Type B pancreatic cell (in vitro differentiated cells): ENCODE measurements at regions not wholly inside any gene's neighbourhood (a gene's known extent, or its start where the extent isn't known, plus 50 kb on each side); places are given as distances from the start of the nearest gene placed in this dataset.

Experiments used
- DNase-seq: peaks from one replicate; pipeline ENCODE4 v3.0.0; 2021; ENCODE audit warnings: mixed read lengths; ENCODE audit not compliant: unreplicated experiment; ENCODE audit errors: extremely low spot score
- H3K27ac Mint-ChIP-seq: 2 replicates; pipeline ENCODE4 v1.8.0; 2021; ENCODE audit warnings: mild to moderate bottlenecking, mixed read lengths
- H3K27me3 Mint-ChIP-seq: 2 replicates; pipeline ENCODE4 v1.8.0; 2021; ENCODE audit warnings: mixed read lengths
- H3K36me3 Mint-ChIP-seq: 2 replicates; pipeline ENCODE4 v1.8.0; 2021; ENCODE audit warnings: mixed read lengths
- H3K4me1 Mint-ChIP-seq: one replicate; pipeline ENCODE4 v1.8.0; 2021; ENCODE audit warnings: mixed read lengths; ENCODE audit not compliant: unreplicated experiment
- H3K4me3 Mint-ChIP-seq: 2 replicates; pipeline ENCODE4 v1.8.0; 2021; ENCODE audit warnings: mild to moderate bottlenecking, mixed read lengths
- H3K9me3 Mint-ChIP-seq: 2 replicates; pipeline ENCODE4 v1.8.0; 2021; ENCODE audit warnings: mixed read lengths
- CTCF ChIP-seq: fragments of 200-600 bp; sonication (generic); conservative IDR thresholded peaks from 2 replicates; pipeline ENCODE4 v1.5.0; 2021; ENCODE audit warnings: antibody characterized with exemption, mild to moderate bottlenecking

- no peaks in the 10 kb centered on the region for H3K9me3 Mint-ChIP-seq
- no peak overlapping the region for H3K27ac Mint-ChIP-seq
- H3K27me3 Mint-ChIP-seq: no peaks in the 10 kb centered on the region
- no peaks in the 10 kb centered on the region for H3K36me3 Mint-ChIP-seq
- no peak for TF ChIP-seq CTCF
- no peak overlapping the region for H3K4me3 Mint-ChIP-seq
- DNase-seq: no peak
- H3K4me1 Mint-ChIP-seq: no peaks in the 10 kb centered on the region
These were observed 669.1 kb upstream of the CDH6 start for GRCh38 chr5:30524428-30524827.

DNA sequence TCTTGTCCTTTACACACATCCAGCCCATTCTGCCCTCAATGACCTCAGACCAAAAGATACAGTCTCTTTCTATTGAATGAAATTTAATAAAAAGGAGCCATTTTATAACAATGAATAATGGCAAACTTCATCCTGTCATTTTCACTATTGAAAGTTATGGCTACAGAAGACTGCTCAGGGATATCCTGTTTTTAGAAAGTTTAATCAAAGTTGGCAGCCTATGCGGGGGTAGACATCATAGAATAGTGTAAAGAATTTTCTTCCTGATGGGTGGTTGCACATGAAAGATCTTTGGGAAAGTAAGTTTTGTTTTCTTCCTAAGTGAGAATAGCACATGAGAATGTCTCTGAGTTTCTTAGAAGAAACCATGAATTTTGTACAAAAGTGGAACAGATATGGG is 670.4 kb upstream of the CDH6 start:
- Mint-ChIP-seq H3K4me1 (no peaks in the 10 kb centered on the region), H3K36me3 (no peaks in the 10 kb centered on the region), H3K4me3 (no peak overlapping the region), H3K9me3 (no peaks in the 10 kb centered on the region), H3K27me3 (no peaks in the 10 kb centered on the region), H3K27ac (no peak overlapping the region)
- DNase-seq: no peak
- TF ChIP-seq CTCF: no peak

DNA sequence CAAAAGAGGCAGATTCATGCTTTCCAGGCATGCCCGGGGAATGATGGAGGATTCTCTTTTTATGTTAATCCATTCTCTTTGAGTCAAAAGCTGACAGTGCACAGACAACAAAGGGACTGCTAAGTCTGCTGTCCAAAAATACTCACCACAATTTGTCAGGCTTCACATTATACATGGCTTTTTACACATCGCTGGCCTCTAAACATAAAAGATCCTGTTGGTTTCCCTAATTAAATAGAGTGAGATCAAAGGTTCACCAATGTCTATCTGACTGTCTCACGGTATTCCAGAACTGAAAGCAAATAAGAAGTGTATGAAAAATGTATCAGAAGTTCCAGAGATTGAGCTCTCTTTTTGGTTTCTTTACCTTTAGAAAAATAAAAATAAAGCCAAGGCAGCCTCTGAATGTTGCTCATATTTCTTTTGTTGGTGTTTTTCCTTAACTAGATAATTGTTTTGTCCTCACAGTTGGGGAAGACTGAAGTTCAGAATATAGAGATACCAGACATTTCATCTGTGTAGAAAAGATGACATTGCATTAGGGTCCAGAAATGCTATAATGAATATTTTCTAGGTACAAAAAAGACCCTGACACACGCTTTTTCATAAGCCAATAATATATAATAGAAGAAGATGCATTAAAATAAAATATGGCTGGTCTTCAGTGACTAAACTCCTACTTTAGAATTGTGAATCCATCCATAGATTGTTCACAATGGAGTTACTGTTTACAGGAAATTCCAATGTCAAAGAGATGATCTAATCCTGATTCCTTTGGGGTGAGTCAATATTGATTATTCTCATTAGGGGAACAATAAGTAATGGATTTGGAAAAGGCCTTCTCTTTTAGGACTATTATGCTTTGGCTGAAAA is 688.2 kb upstream of the CDH6 start:
- peaks cover 10% of the 10 kb centered on the region for H3K4me1 Mint-ChIP-seq

DNA sequence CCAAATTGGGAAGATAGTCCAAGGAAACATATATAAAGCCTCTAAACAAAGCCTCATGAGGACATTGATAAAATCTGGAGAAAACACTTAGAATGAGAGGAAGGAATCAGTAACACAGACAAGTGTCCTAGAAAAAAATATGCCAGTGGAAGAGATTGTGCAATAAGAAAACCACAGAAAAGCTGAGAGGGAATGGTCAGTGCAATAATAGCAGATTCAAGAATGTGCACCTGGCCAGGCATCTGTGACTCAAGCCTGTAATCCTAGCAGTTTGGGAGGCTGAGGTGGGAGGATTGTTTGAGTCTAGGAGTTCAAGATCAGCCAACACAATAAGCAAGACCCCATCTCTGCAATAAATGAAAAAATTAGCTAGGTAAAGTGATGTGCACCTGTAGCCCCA is 691.2 kb upstream of the CDH6 start:
- Mint-ChIP-seq H3K4me3 (no peak overlapping the region), H3K36me3 (no peaks in the 10 kb centered on the region), H3K4me1 (peaks cover 10% of the 10 kb centered on the region), H3K9me3 (no peaks in the 10 kb centered on the region), H3K27ac (no peak overlapping the region), H3K27me3 (no peaks in the 10 kb centered on the region)
- no peak for DNase-seq
- TF ChIP-seq CTCF: no peak

More for the DNA sequence above, 688.2 kb upstream of the CDH6 start:
- no peak overlapping the region for H3K27ac Mint-ChIP-seq
- H3K36me3 Mint-ChIP-seq: no peaks in the 10 kb centered on the region
- no peak for TF ChIP-seq CTCF
- no peaks in the 10 kb centered on the region for H3K27me3 Mint-ChIP-seq
- no peak overlapping the region for H3K4me3 Mint-ChIP-seq
- no peak for DNase-seq
- no peaks in the 10 kb centered on the region for H3K9me3 Mint-ChIP-seq

- no peak for TF ChIP-seq CTCF
- Mint-ChIP-seq H3K4me3 (no peak overlapping the region), H3K27me3 (no peaks in the 10 kb centered on the region), H3K4me1 (peaks cover 10% of the 10 kb centered on the region), H3K27ac (no peak overlapping the region), H3K36me3 (no peaks in the 10 kb centered on the region), H3K9me3 (no peaks in the 10 kb centered on the region)
- no peak for DNase-seq
These were observed 692.4 kb upstream of the CDH6 start for GRCh38 chr5:30501065-30501464.
